HG03064 (cell line): ENCODE measurements at regions not wholly inside any gene's neighbourhood (a gene's known extent, or its start where the extent isn't known, plus 50 kb on each side); places are given as distances from the start of the nearest gene placed in this dataset.

Experiments used
- ATAC-seq: cut with Tn5 transposase; IDR thresholded peaks from one replicate; pipeline ENCODE4 v1.9.1; 2021; ENCODE audit warnings: low read depth; ENCODE audit not compliant: unreplicated experiment

DNA sequence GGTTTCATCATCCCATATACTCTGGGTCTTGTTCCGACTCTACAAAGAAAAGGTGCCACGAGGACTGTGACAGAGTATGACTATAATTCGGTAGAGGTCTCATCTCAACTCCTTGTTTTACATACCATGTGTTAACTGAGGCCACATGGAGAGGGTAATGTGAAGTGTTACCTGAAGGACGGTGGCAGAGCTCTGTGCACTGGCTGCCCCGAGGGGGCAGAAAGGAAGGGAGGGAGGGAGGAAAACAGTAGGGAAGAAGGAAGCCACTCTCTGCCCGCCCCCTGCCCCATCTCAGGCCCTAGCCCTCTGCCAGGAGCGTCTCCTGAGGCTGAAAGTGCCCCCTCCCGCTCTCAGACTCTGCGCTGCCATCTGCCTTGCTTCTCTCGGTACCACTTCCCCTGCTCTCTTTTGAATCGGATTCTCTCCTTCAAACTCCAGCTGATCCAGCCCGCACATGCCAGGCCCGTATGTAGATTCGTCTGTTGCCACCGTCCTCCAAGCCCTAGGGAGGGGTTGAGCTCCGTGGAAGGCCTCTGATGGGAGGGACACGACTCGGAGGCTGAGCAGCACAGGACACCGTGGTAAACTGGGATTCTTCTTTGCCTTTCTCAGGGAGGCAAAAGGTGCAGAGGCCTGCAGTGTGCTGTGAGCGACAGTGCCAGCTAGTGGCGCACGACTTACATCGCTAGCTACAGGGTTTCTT lies 70.5 kb upstream of the ATP10A start:
- no peak for ATAC-seq

DNA sequence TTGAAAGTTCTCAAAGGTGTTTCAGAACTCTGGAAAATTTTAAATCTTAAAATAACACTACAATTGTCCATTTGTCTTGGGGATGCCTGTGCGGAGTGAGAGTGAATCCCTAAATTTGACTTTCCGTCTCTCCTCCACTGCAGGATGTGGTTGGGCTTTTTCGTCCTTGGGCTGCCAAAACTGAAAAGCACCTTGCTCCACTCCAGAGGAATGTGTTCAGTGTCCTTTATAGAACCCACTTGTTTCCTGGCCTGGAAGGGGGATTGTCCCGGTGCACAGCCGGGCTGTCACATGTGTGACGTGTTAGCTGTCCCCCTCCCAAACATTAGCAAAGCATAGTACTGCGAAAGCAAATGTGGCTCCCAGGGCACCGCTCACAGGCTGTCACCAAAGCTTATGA lies 69.6 kb upstream of the ATP10A start:
- ATAC-seq = no peak

DNA sequence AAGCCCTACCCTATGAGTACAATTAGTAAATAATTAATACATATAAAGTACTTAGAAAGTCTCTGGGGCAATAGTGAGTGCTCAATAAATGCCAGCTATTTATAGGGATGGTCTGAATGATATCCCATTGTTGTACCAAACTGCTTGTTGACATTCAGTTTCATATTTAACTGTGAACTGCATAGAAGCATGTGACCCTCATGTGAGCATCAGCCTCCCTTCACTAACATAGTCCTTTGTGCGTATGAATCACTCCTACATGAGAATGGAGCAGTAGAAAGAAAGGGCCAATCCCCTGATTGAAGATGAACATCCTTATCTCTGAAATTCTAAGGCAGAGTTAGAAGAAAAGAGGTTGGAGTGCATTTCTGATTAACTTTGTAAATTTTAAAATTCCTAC lies 68.7 kb upstream of the ATP10A start:
- ATAC-seq = no peak

DNA sequence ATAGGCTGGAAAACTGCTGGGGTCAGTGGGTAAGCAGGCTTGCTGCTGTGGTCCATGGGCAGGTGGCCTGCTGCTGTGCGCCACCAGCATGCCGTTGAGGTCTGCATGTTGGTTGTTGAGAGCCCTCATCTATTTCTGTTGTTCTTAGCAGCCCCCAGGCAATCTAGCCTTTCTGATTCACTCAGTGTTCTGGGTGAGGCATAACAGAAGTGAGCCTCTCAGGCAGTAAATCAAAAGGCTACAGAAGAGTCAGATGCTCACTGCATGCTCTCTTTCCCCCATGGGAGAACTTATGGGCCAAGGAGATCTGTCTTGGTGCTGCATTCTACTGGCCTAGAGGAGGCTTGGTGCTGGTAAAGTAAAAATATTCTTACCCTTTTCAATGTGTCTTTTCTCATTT lies 67.8 kb upstream of the ATP10A start:
- ATAC-seq = no peak
